ENCODE measurements at regions not wholly inside any gene's neighbourhood (a gene's known extent, or its start where the extent isn't known, plus 50 kb on each side); places are given as distances from the start of the nearest gene placed in this dataset.

- TF ChIP-seq EGR1 (IDR thresholded peaks at IDR 0.05) (no peak), ZBTB7A (IDR thresholded peaks at IDR 0.05; ENCODE audit: low read depth) (no peak), YY1 (IDR thresholded peaks at IDR 0.05; ENCODE audit: low read depth) (no peak), MAX (IDR thresholded peaks at IDR 0.05) (no peak), TAF1 (IDR thresholded peaks at IDR 0.05; ENCODE audit: low read depth) (no peak), FOXM1 (IDR thresholded peaks at IDR 0.05; ENCODE audit: borderline replicate concordance, low read depth) (no peak)
- TF ChIP-seq, protein P1, sequence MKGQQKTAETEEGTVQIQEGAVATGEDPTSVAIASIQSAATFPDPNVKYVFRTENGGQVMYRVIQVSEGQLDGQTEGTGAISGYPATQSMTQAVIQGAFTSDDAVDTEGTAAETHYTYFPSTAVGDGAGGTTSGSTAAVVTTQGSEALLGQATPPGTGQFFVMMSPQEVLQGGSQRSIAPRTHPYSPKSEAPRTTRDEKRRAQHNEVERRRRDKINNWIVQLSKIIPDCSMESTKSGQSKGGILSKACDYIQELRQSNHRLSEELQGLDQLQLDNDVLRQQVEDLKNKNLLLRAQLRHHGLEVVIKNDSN (IDR thresholded peaks at IDR 0.05), result no peak
Measured at GRCh38 chr10:60654813-60655464, 123.3 kb upstream of the CDK1 start.

GRCh38 chr10:60652628-60653027, 125.7 kb upstream of the CDK1 start:
- TF ChIP-seq TAF1 (IDR thresholded peaks at IDR 0.05; ENCODE audit: low read depth) (no peak), CREB1 (IDR thresholded peaks at IDR 0.05; ENCODE audit: low read depth) (no peak), NFIC (IDR thresholded peaks at IDR 0.05) (no peak), ZBTB7A (IDR thresholded peaks at IDR 0.05; ENCODE audit: low read depth) (no peak), RAD21 (IDR thresholded peaks at IDR 0.05; ENCODE audit: low read depth) (no peak), YY1 (IDR thresholded peaks at IDR 0.05; ENCODE audit: low read depth) (no peak), FOXM1 (IDR thresholded peaks at IDR 0.05; ENCODE audit: borderline replicate concordance, low read depth) (no peak), CEBPB (IDR thresholded peaks at IDR 0.05) (no peak), EP300 (IDR thresholded peaks at IDR 0.05; ENCODE audit: borderline replicate concordance) (no peak), TCF12 (IDR thresholded peaks at IDR 0.05; ENCODE audit: low read depth) (no peak), TEAD4 (IDR thresholded peaks at IDR 0.05) (no peak), MAX (IDR thresholded peaks at IDR 0.05) (no peak), REST (IDR thresholded peaks at IDR 0.05; ENCODE audit: low read depth) (no peak), EGR1 (IDR thresholded peaks at IDR 0.05) (no peak)
- TF ChIP-seq, protein P1 (IDR thresholded peaks at IDR 0.05), result no peak

DNA sequence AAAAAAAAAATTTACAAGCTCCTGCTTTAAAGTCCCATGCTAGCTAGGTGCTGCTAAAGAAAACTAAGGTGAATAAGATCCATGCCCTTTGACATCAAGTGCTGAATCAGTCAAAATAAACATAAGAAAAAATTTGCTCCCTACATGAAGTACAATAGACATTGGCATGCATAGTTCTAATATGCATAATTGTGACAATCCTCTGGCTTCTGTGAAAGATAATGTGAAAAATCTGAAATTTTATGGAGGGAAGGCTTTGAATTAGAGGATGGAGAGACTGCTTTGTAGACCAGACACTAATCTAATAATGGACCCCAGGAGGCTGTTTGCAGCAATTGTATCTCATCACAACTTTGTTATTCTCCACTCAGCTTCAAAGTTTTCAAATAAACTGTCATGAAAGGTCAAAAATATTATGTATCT, 127.9 kb upstream of the CDK1 start:
- no peak for TF ChIP-seq TAF1 (IDR thresholded peaks at IDR 0.05; ENCODE audit: low read depth)
- no peak for TF ChIP-seq TCF12 (IDR thresholded peaks at IDR 0.05; ENCODE audit: low read depth)
- no peak for TF ChIP-seq CREB1 (IDR thresholded peaks at IDR 0.05; ENCODE audit: low read depth)
- TF ChIP-seq, protein P1 (IDR thresholded peaks at IDR 0.05), result no peak
- no peak for TF ChIP-seq YY1 (IDR thresholded peaks at IDR 0.05; ENCODE audit: low read depth)
- TF ChIP-seq ZBTB7A (IDR thresholded peaks at IDR 0.05; ENCODE audit: low read depth), result no peak
- TF ChIP-seq MAX (IDR thresholded peaks at IDR 0.05), result no peak
- no peak for TF ChIP-seq CEBPB (IDR thresholded peaks at IDR 0.05)
- no peak for TF ChIP-seq TEAD4 (IDR thresholded peaks at IDR 0.05)
- TF ChIP-seq FOXM1 (IDR thresholded peaks at IDR 0.05; ENCODE audit: borderline replicate concordance, low read depth), result no peak

- TF ChIP-seq ZBTB7A (IDR thresholded peaks at IDR 0.05; ENCODE audit: low read depth) (no peak), NFIC (IDR thresholded peaks at IDR 0.05) (no peak)
Measured at GRCh38 chr10:60649485-60650377, 128.5 kb upstream of the CDK1 start.

DNA sequence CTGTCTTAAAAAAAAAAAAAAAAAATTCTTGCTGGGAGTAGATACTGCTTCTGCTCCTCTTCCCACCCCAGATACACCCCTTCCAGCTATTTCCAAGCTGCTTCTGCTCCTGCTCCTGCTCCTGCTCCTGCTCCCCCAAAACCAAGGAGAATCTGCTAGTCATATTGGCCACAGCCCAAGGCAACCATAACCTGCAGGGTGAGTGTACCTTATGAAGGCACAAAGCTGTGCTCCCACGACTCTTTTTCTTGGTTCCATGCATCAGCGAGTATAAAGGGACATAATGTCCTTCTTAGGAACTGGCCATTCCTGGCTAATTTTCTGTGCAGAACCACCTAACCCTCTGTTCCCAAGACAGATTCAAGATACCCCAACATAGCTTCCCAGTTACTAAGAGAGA, 129.5 kb upstream of the CDK1 start:
- TF ChIP-seq REST (IDR thresholded peaks at IDR 0.05; ENCODE audit: low read depth) (no peak), RAD21 (IDR thresholded peaks at IDR 0.05; ENCODE audit: low read depth) (no peak), FOXM1 (IDR thresholded peaks at IDR 0.05; ENCODE audit: borderline replicate concordance, low read depth) (no peak), EP300 (IDR thresholded peaks at IDR 0.05; ENCODE audit: borderline replicate concordance) (no peak), ZBTB7A (IDR thresholded peaks at IDR 0.05; ENCODE audit: low read depth) (no peak), CREB1 (IDR thresholded peaks at IDR 0.05; ENCODE audit: low read depth) (no peak), EGR1 (IDR thresholded peaks at IDR 0.05) (no peak), TAF1 (IDR thresholded peaks at IDR 0.05; ENCODE audit: low read depth) (no peak), CEBPB (IDR thresholded peaks at IDR 0.05) (no peak), TCF12 (IDR thresholded peaks at IDR 0.05; ENCODE audit: low read depth) (no peak)
